ENCODE measurements at regions not wholly inside any gene's neighbourhood (a gene's known extent, or its start where the extent isn't known, plus 50 kb on each side); places are given as distances from the start of the nearest gene placed in this dataset.
"Not testable (repeated sequence)": the region's sequence is repeated elsewhere in the genome, so short reads cannot be mapped to it uniquely, and the experiment has no call there.

DNA sequence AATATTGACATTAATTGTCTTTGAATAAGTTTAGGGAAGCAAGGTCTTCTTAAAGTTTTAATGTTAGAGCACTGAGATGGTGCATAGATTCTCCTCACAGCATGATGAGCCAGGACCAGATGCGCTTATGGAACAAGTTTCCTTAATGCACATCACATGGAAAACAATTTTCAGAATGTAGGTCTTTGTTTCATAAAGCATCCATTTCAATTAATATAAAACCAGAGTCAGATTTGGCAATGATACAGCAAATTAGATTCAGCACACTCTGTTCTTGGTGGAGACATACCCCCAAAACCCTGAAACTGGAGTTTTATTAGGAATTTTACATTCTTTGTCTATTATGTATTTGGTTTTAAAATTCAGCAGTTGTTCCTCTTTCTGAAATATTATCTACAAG is 402.1 kb upstream of the SEMA6A start:
- no peak overlapping the region for H3K4me3 ChIP-seq (ENCODE audit: low read depth, low read length)
- DNase-seq (ENCODE audit: low read depth), result no peak

- no peak for DNase-seq (ENCODE audit: low read depth)
- H3K4me3 ChIP-seq (ENCODE audit: low read depth, low read length), result no peak overlapping the region
Observed at GRCh38 chr5:116971131-116971530, 396.5 kb upstream of the SEMA6A start.

DNA sequence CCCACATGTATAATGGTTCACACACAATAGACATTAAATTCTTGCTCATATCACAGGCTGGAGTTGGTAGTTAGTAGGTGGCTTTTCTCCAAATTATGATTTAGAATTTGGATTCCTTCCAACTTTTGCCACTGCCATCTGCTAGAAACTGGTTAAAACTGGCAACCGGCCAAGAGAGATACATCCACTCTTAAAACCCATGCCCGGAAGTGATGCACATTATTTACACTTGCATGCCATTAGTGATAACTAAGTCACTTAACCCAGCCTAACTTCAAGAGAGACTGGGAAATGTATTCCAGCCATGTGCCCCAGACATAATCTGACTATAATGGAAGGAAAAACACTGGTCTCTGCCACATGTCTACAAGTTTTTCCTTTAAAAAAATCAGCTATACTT is 395.7 kb upstream of the SEMA6A start:
- DNase-seq (ENCODE audit: low read depth), result no peak
- H3K4me3 ChIP-seq (ENCODE audit: low read depth, low read length), result no peak overlapping the region

DNA sequence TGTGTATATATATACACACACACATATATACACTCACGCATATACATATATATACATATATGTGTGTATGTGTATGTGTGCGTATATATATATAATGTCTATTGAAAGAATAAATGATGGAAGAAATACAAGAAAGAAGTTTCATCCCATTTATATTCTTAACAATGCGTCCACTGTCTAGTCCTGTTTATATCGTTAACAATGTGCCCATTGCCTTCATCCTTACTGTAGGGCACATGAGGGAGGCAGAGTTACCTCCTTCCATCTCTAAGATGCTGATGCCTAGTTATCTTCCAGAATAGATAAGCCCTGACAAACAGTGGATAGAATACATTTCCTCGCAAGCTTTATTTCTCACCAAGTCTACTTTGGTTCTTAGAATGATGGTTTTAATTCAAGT is 389.8 kb upstream of the SEMA6A start:
- no peak for DNase-seq (ENCODE audit: low read depth)
- no peak overlapping the region for H3K4me3 ChIP-seq (ENCODE audit: low read depth, low read length)

- H3K4me3 ChIP-seq (ENCODE audit: low read depth, low read length), result no peak overlapping the region
- no peak for DNase-seq (ENCODE audit: low read depth)
Observed at GRCh38 chr5:116961021-116961420, 386.4 kb upstream of the SEMA6A start.

- no peak for DNase-seq (ENCODE audit: low read depth)
Observed at GRCh38 chr5:116959843-116960242, 385.2 kb upstream of the SEMA6A start.

GRCh38 chr5:116953251-116953930 is 378.8 kb upstream of the SEMA6A start:
- no peak for DNase-seq (ENCODE audit: low read depth)
- H3K4me3 ChIP-seq (ENCODE audit: low read depth, low read length), result no peak overlapping the region

More at GRCh38 chr5:116959843-116960242, 385.2 kb upstream of the SEMA6A start:
- no peak overlapping the region for H3K4me3 ChIP-seq (ENCODE audit: low read depth, low read length)

DNA sequence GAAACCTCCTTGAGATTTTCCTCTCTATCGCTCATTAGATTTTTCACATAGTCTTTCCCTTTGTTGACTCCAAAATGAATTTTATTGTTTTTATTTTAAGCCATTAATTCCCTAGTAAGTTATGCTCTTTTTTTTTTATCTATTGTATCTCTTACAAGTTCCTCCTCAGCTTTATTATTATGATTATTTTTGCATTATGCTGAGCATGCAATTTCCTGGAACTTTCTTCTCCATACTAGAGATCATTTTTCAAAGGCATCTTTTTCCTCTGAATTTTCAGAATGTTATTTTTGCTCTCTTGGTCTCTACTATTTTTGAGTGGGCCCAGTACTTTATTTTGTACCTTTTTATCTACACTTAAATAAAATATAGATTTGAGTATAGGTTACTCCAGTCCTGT is 376.6 kb upstream of the SEMA6A start:
- DNase-seq (ENCODE audit: low read depth), result no peak
- no peak overlapping the region for H3K4me3 ChIP-seq (ENCODE audit: low read depth, low read length)

DNA sequence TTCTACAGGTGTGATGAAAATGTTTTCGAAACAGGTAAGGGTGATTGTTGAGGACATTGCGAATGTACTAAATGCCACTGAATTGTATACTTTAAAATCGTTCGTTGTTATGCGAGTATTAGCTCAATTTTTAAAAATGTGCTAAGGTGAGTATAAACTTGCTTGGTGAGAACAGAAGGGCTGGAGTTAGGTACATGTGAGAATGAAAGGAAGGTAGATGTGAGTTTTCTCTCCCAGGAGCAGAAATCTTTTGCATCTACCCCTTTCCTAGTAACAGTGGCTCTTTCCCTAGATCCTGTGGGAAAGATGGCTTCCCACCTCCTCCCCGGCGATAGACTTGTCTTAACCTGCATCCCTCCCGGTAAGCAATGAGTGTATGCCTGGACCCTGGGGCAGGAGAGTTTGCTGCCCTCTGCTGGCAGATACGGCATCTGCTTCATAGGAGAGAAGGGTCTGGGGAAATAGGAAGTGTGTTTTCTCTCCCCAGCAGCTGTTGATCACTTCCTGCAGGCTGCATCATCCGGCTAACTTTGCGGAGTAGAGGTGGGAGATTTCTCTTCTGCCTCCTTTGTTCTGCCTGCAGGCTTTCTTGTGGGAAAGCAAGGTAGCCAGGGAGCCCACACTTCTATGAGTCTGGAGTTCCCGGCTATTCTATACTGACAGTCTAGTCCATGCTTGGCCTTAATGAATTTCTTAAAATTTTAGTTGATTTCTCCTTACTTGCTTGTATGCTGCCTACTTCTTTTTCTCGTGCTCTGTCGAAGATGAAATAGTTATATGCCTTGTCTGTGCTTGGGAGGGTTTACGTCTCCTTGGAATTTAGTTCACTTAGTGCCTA is 373.3 kb upstream of the SEMA6A start:
- no peak overlapping the region for H3K4me3 ChIP-seq (ENCODE audit: low read depth, low read length)
- no peak for DNase-seq (ENCODE audit: low read depth)

- not testable (repeated sequence) for DNase-seq (ENCODE audit: low read depth); H3K4me3 ChIP-seq (ENCODE audit: low read depth, low read length)
Observed at GRCh38 chr5:116945613-116946382, 371.2 kb upstream of the SEMA6A start.

GRCh38 chr5:116944183-116944582 is 369.6 kb upstream of the SEMA6A start:
- H3K4me3 ChIP-seq (ENCODE audit: low read depth, low read length), result no peak overlapping the region
- no peak for DNase-seq (ENCODE audit: low read depth)

DNA sequence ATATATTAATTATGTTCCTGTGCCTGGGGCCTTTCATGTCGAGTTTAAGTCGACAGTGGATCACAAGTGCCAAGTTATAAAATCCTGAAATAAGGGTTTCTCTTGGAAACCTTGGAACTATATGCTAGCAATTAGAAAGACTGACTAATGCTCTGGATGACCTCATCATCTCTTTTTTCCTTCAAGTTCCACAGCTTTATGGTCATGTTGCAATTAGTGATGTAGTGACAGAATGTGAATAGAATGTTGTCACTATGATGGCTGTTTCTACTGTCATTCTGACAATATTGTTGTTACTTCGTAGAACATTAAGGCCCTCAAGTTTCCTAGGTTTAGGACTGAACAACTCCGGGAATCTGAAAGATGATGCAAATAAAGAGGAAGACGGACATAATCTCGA is 368.0 kb upstream of the SEMA6A start:
- H3K4me3 ChIP-seq (ENCODE audit: low read depth, low read length), result no peak overlapping the region
- DNase-seq (ENCODE audit: low read depth), result no peak

- H3K4me3 ChIP-seq (ENCODE audit: low read depth, low read length), result no peak overlapping the region
- DNase-seq (ENCODE audit: low read depth), result peak; percentile 9
Observed at GRCh38 chr5:116939641-116940040, 365.0 kb upstream of the SEMA6A start.

DNA sequence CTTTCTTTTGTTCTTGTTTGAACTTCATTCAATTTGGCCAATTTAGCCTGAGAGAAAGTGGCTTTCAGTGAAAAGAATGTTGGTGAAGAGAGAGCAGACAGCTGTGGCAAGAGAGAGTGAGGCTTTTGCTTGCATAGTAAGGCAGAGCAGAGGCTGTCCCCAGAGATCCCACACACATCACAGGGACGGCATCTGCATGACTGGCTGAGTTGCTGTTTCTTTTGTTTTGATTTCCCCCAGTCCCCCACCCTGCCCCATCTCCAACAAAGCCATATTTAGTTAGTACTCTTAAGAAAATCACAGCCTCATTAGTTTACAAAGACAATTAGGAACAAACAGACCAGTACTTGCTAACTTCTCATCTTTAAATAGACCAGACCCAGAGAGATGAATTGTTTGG is 363.9 kb upstream of the SEMA6A start:
- DNase-seq (ENCODE audit: low read depth), result peak; percentile 3
- no peak overlapping the region for H3K4me3 ChIP-seq (ENCODE audit: low read depth, low read length)

DNA sequence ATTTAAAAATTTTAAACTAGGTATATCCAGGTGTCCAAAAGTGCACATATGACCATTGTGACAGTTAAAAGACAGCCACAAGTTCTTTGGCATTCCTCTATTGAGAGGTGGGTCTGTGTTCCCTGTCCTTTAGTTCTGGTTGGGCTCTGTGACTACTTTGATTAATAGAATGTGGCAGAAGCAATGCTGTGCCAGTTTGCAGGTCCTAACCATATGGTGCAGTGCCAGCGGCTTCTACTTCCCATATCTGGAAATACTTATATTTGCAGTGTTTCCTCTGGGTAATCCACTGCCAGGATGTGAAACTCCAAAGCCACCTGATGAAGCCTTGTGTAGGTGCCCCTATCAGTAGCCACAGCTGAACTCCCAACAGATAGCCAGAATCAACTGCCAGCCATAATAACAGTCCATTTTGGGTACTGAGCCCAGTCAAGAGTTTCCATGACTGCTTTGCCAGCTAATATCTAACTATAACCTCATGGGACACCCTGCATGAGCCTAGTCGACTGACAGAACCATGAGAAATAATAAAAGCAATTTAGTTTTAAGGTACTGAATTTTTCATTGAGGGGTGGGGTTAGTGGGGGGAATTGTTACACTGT is 361.0 kb upstream of the SEMA6A start:
- H3K4me3 ChIP-seq (ENCODE audit: low read depth, low read length), result no peak overlapping the region
- DNase-seq (ENCODE audit: low read depth), result no peak

DNA sequence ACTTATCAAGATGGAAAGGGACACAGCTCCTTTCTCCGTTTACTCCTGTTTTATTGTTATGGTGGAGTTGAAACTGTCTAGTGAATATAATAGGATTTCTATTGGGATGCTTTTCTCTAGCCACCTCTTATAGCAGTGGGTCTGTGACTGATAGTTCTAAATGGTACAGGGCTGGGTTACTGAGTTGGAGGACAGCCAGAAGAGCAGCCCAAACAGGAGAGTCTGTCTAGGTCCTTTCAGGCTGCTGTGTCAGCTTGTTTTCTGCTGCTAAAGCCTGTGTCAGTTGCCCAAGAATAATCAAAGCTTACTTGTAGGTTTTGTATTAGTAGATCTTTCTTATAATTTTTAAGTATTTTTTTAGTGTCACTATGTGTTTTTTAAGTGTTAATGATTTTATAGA is 356.0 kb upstream of the SEMA6A start:
- DNase-seq (ENCODE audit: low read depth), result no peak
- no peak overlapping the region for H3K4me3 ChIP-seq (ENCODE audit: low read depth, low read length)

- no peak overlapping the region for H3K4me3 ChIP-seq (ENCODE audit: low read depth, low read length)
- no peak for DNase-seq (ENCODE audit: low read depth)
Observed at GRCh38 chr5:116923344-116923743, 348.7 kb upstream of the SEMA6A start.

GRCh38 chr5:116922532-116922931 is 347.9 kb upstream of the SEMA6A start:
- H3K4me3 ChIP-seq (ENCODE audit: low read depth, low read length), result no peak overlapping the region
- DNase-seq (ENCODE audit: low read depth), result no peak

GRCh38 chr5:116914869-116915504 is 340.4 kb upstream of the SEMA6A start:
- DNase-seq (ENCODE audit: low read depth), result no peak
- H3K4me3 ChIP-seq (ENCODE audit: low read depth, low read length), result no peak overlapping the region
